KMS-11 (cell line): ENCODE measurements at regions not wholly inside any gene's neighbourhood (a gene's known extent, or its start where the extent isn't known, plus 50 kb on each side); places are given as distances from the start of the nearest gene placed in this dataset.

Experiments
- H2AFZ ChIP-seq: fragments of 200-600 bp; sonication (generic); 2 replicates; pipeline ENCODE4 v1.6.1; 2016; ENCODE audit warnings: antibody characterized with exemption, mixed run types, low read depth
- H3K27ac ChIP-seq: fragments of 200-600 bp; sonication (generic); 2 replicates; pipeline ENCODE4 v1.6.1; 2016; ENCODE audit warnings: mild to moderate bottlenecking, mixed run types
- H3K27me3 ChIP-seq: fragments of 200-600 bp; sonication (generic); 2 replicates; pipeline ENCODE4 v1.6.1; 2017; ENCODE audit warnings: mild to moderate bottlenecking, low read depth, mixed run types, moderate library complexity; ENCODE audit not compliant: insufficient read depth
- H3K36me3 ChIP-seq: fragments of 200-600 bp; sonication (generic); 2 replicates; pipeline ENCODE4 v1.6.1; 2017; ENCODE audit warnings: mild to moderate bottlenecking, mixed run types; ENCODE audit not compliant: insufficient read depth
- H3K4me1 ChIP-seq: fragments of 200-600 bp; sonication (generic); 2 replicates; pipeline ENCODE4 v1.6.1; 2016; ENCODE audit warnings: mild to moderate bottlenecking, low read depth, mixed run types; ENCODE audit not compliant: poor library complexity, severe bottlenecking
- H3K4me2 ChIP-seq: fragments of 200-600 bp; sonication (generic); 2 replicates; pipeline ENCODE4 v1.7.0; 2016; ENCODE audit warnings: mild to moderate bottlenecking, mixed run types
- H3K4me3 ChIP-seq: fragments of 200-600 bp; sonication (generic); IDR thresholded peaks from 2 replicates; pipeline ENCODE4 v1.6.1; 2017; ENCODE audit warnings: low read depth, low read length, mixed read lengths; ENCODE audit not compliant: insufficient read depth
- H3K79me2 ChIP-seq: fragments of 200-600 bp; sonication (generic); 2 replicates; pipeline ENCODE4 v1.6.1; 2016; ENCODE audit warnings: low read depth, mixed run types; ENCODE audit not compliant: insufficient read depth
- H3K9ac ChIP-seq: fragments of 200-600 bp; sonication (generic); 2 replicates; pipeline ENCODE4 v1.6.1; 2016; ENCODE audit warnings: mild to moderate bottlenecking, mixed run types
- H4K20me1 ChIP-seq: fragments of 200-600 bp; sonication (generic); 2 replicates; pipeline ENCODE4 v1.6.1; 2016; ENCODE audit warnings: mild to moderate bottlenecking, mixed run types; ENCODE audit not compliant: insufficient read depth
- TF ChIP-seq, protein P1 (sequence below): fragments of 200-600 bp; sonication (generic); conservative IDR thresholded peaks from 2 replicates; pipeline ENCODE4 v1.6.1; 2017; ENCODE audit warnings: low read depth, mild to moderate bottlenecking, antibody characterized with exemption, low read length, moderate library complexity, mixed read lengths

GRCh38 chr11:38594895-38595294 is 1996.9 kb upstream of the RAG2 start:
- Histone ChIP-seq H3K27ac (no peak overlapping the region), H3K36me3 (no peaks in the 10 kb centered on the region), H3K4me2 (no peak overlapping the region), H3K4me1 (no peaks in the 10 kb centered on the region), H3K27me3 (no peaks in the 10 kb centered on the region), H4K20me1 (no peaks in the 10 kb centered on the region), H3K9ac (no peak overlapping the region), H2AFZ (no peak overlapping the region), H3K79me2 (no peaks in the 10 kb centered on the region), H3K4me3 (no peak overlapping the region)
- TF ChIP-seq, protein P1, sequence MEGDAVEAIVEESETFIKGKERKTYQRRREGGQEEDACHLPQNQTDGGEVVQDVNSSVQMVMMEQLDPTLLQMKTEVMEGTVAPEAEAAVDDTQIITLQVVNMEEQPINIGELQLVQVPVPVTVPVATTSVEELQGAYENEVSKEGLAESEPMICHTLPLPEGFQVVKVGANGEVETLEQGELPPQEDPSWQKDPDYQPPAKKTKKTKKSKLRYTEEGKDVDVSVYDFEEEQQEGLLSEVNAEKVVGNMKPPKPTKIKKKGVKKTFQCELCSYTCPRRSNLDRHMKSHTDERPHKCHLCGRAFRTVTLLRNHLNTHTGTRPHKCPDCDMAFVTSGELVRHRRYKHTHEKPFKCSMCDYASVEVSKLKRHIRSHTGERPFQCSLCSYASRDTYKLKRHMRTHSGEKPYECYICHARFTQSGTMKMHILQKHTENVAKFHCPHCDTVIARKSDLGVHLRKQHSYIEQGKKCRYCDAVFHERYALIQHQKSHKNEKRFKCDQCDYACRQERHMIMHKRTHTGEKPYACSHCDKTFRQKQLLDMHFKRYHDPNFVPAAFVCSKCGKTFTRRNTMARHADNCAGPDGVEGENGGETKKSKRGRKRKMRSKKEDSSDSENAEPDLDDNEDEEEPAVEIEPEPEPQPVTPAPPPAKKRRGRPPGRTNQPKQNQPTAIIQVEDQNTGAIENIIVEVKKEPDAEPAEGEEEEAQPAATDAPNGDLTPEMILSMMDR = no peak

DNA sequence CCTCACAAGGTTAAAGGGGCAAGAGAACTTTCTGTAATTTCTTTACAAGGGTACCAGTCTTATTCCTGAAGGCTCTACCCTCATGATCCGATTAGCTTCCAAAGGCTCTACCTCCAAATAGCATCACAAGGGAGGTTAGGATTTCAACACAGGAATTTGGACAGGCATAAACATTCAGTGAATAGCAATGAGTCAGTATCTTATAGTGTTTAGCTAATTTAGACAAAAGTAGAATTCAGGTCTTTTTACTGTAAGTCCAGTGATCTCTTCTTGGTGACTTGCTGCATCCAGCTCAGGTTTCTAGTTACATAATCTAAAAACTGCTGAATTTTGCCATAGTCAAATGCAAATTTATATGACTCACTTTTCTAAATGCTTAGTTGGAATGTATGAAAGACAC is 1995.6 kb upstream of the RAG2 start:
- Histone ChIP-seq H3K4me1 (no peaks in the 10 kb centered on the region), H3K9ac (no peak overlapping the region), H3K27me3 (no peaks in the 10 kb centered on the region), H4K20me1 (no peaks in the 10 kb centered on the region), H3K4me2 (no peak overlapping the region), H2AFZ (no peak overlapping the region), H3K79me2 (no peaks in the 10 kb centered on the region), H3K27ac (no peak overlapping the region), H3K4me3 (no peak overlapping the region), H3K36me3 (no peaks in the 10 kb centered on the region)
- TF ChIP-seq, protein P1 = no peak

DNA sequence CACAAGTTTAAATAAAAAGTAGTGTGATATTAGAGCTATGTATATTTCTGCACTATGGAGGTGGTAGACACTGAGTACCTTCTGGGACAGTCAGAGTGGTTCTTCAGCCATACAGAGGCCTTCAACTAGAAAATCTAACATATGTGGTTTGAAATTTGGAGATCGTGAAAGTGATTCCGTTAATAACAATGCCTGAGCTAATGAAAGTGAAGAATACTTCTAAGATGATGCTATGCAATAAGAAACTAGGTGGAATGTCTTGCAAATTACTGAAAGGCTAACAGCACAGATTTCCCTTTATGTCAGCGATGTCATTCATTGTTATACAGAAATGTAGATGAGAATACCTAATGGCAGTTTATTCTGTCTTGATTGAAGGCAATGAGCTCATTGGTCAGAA is 1984.7 kb upstream of the RAG2 start:
- Histone ChIP-seq H3K4me1 (no peaks in the 10 kb centered on the region), H3K4me2 (no peak overlapping the region), H4K20me1 (no peaks in the 10 kb centered on the region), H2AFZ (no peak overlapping the region), H3K9ac (no peak overlapping the region), H3K27me3 (no peaks in the 10 kb centered on the region), H3K4me3 (no peak overlapping the region), H3K27ac (no peak overlapping the region), H3K79me2 (no peaks in the 10 kb centered on the region), H3K36me3 (no peaks in the 10 kb centered on the region)
- TF ChIP-seq, protein P1 = no peak

DNA sequence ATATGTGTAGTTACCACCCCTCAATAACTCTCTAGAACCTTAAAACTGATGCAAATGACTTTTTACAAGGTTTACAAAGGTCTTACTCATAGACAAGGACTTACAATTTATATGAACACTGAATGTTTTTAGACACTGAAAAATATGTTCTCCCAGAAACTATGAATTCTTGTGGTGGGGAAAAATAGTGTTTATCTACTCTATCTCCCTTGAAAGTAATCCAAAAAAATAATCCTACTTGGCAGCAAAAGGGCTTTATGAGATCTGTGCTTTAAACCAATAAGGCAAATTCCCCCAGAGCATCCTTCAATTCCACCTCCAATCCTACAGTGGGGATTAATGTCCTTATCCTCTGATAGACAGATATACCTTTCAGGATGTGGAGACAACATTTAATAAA is 1984.1 kb upstream of the RAG2 start:
- H3K27ac ChIP-seq = no peak overlapping the region
- H3K4me3 ChIP-seq = no peak overlapping the region
- no peak overlapping the region for H3K4me2 ChIP-seq
- no peak overlapping the region for H2AFZ ChIP-seq
- TF ChIP-seq, protein P1 = no peak
- no peaks in the 10 kb centered on the region for H3K4me1 ChIP-seq
- no peaks in the 10 kb centered on the region for H4K20me1 ChIP-seq
- H3K36me3 ChIP-seq = no peaks in the 10 kb centered on the region
- no peak overlapping the region for H3K9ac ChIP-seq
- H3K27me3 ChIP-seq = no peaks in the 10 kb centered on the region
- no peaks in the 10 kb centered on the region for H3K79me2 ChIP-seq

- TF ChIP-seq, protein P1 = no peak
- Histone ChIP-seq H2AFZ (no peak overlapping the region), H3K36me3 (no peaks in the 10 kb centered on the region), H3K4me1 (no peaks in the 10 kb centered on the region), H4K20me1 (no peaks in the 10 kb centered on the region), H3K27ac (no peak overlapping the region), H3K79me2 (no peaks in the 10 kb centered on the region), H3K27me3 (no peaks in the 10 kb centered on the region), H3K4me3 (no peak overlapping the region), H3K4me2 (no peak overlapping the region), H3K9ac (no peak overlapping the region)
Observed at GRCh38 chr11:38577769-38578168, 1979.7 kb upstream of the RAG2 start.
